OCI-LY7 (cell line): ENCODE measurements at regions not wholly inside any gene's neighbourhood (a gene's known extent, or its start where the extent isn't known, plus 50 kb on each side); places are given as distances from the start of the nearest gene placed in this dataset.

Experiments used
- BruUV-seq: library from RNA; stranded (reverse); fragments of 400-500 nt; replicated peaks from 2 replicates; lab custom pipeline; 2021; lab: Mats Ljungman, UMichigan
- CTCF ChIA-PET: fragments of 300-600 bp; sonication (Branson Sonifier 250); formaldehyde crosslinking; loops from one replicate; lab custom pipeline; 2022; ENCODE audit warnings: antibody characterized with exemption; ENCODE audit not compliant: unreplicated experiment; lab: Charles Lee
- POLR2A ChIA-PET: fragments of 300-600 bp; sonication (Branson Sonifier 250); formaldehyde crosslinking; loops from one replicate; lab custom pipeline; 2022; ENCODE audit warnings: antibody characterized with exemption; lab: Charles Lee
- DNase-seq: peaks from one replicate; pipeline ENCODE4 v3.0.0-alpha.2; 2015; ENCODE audit warnings: low spot score
- H2AFZ ChIP-seq: fragments of 200-600 bp; sonication (generic), shearing (Covaris generic); 2 replicates; pipeline ENCODE4 v1.6.1; 2014; ENCODE audit warnings: mild to moderate bottlenecking, antibody characterized with exemption, low read length, moderate library complexity
- H3K27ac ChIP-seq: fragments of 200-600 bp; sonication (generic); 2 replicates; pipeline ENCODE4 v1.5.1; 2014; ENCODE audit warnings: mixed run types, low read depth, mild to moderate bottlenecking, moderate library complexity, low read length, inconsistent platforms; ENCODE audit not compliant: poor library complexity, severe bottlenecking
- H3K36me3 ChIP-seq: fragments of 200-600 bp; sonication (generic); 2 replicates; pipeline ENCODE4 v1.6.1; 2014; ENCODE audit warnings: mild to moderate bottlenecking, antibody characterized with exemption, low read length, moderate library complexity, mixed read lengths; ENCODE audit not compliant: insufficient read depth
- H3K4me1 ChIP-seq: fragments of 200-600 bp; sonication (generic); 2 replicates; pipeline ENCODE4 v1.5.1; 2014; ENCODE audit warnings: mild to moderate bottlenecking, low read length; ENCODE audit not compliant: insufficient read depth, poor library complexity, severe bottlenecking
- H3K4me2 ChIP-seq: fragments of 200-600 bp; sonication (generic); 2 replicates; pipeline ENCODE4 v1.6.1; 2014; ENCODE audit warnings: mild to moderate bottlenecking, low read length
- H3K4me3 ChIP-seq: fragments of 200-600 bp; sonication (generic); 2 replicates; pipeline ENCODE4 v1.5.1; 2014; ENCODE audit warnings: mild to moderate bottlenecking, low read depth, low read length; ENCODE audit not compliant: poor library complexity, severe bottlenecking
- H3K79me2 ChIP-seq: fragments of 200-600 bp; sonication (generic); 2 replicates; pipeline ENCODE4 v1.6.1; 2016; ENCODE audit warnings: low read depth, mild to moderate bottlenecking, low read length, moderate library complexity, mixed read lengths; ENCODE audit not compliant: insufficient read depth
- H3K9me2 ChIP-seq: fragments of 200-600 bp; sonication (generic); 2 replicates; pipeline ENCODE4 v1.6.1; 2016; ENCODE audit warnings: mild to moderate bottlenecking, low read length, mixed read lengths; ENCODE audit not compliant: insufficient read depth
- H3K9me3 ChIP-seq: fragments of 200-600 bp; sonication (generic); 2 replicates; pipeline ENCODE4 v1.6.1; 2014; ENCODE audit warnings: mild to moderate bottlenecking, mixed run types, low read length, mixed read lengths
- H4K20me1 ChIP-seq: fragments of 200-600 bp; sonication (generic); 2 replicates; pipeline ENCODE4 v1.6.1; 2014; ENCODE audit warnings: mild to moderate bottlenecking, antibody characterized with exemption, low read length, moderate library complexity, mixed read lengths; ENCODE audit not compliant: insufficient read depth
- EZH2phosphoT487 ChIP-seq: fragments of 200-600 bp; sonication (generic); IDR thresholded peaks from 2 replicates; pipeline ENCODE4 v1.6.1; 2018; ENCODE audit warnings: low read depth, borderline replicate concordance, mild to moderate bottlenecking, mixed run types, antibody characterized with exemption, low read length, moderate library complexity, mixed read lengths
- intact Hi-C: fragments of 100-400 bp; cut with micrococcal nuclease; formaldehyde crosslinking; loops from one replicate; pipeline ENCODE4 v1.10.0; 2022; ENCODE audit not compliant: unreplicated experiment
- TF ChIP-seq, protein P1 (sequence below): fragments of 200-600 bp; sonication (generic); conservative IDR thresholded peaks from 2 replicates; pipeline ENCODE4 v1.5.1; 2014; ENCODE audit warnings: mild to moderate bottlenecking, antibody characterized with exemption, low read length, moderate library complexity, mixed read lengths

DNA sequence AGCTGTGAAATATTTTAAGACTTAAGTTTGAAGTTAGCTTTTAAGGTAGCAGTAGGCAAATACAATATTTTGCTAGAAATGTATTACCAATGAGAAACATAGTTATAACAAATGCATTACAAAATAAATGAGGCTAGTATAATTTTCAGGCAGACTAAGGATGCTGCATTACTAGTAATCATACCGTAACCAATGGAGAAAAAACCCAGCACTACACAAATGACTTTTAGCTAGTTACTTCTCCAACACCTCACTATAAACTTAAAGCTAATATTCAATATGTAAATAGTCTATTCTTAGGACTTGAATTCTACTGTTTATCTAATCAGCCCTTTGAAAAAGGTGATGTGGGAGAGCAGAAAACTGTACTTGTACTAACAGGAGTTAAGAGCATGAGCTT lies 285.3 kb upstream of the KLF14 start:
- POLR2A ChIA-PET = interaction anchor here (0.6 kb wide), 1 partner anchor 16 kb away, joined by 3 read pairs; no protein-coding TSS in a partner anchor
- Histone ChIP-seq H3K9me2 (no peaks in the 10 kb centered on the region), H3K79me2 (0 out of 2 replicates have a peak, but pooled peaks cover 3% of the 10 kb centered on the region), H3K4me3 (no peak overlapping the region), H3K4me2 (no peak overlapping the region), H3K4me1 (peaks cover 15% of the 10 kb centered on the region), H2AFZ (no peak overlapping the region), H3K36me3 (peaks cover 16% of the 10 kb centered on the region), H3K9me3 (no peaks in the 10 kb centered on the region), H3K27ac (no peak overlapping the region), H4K20me1 (peaks cover 5% of the 10 kb centered on the region; the same call in 1 of the 2 replicates)
- intact Hi-C loops = no loop called here
- TF ChIP-seq, protein P1, sequence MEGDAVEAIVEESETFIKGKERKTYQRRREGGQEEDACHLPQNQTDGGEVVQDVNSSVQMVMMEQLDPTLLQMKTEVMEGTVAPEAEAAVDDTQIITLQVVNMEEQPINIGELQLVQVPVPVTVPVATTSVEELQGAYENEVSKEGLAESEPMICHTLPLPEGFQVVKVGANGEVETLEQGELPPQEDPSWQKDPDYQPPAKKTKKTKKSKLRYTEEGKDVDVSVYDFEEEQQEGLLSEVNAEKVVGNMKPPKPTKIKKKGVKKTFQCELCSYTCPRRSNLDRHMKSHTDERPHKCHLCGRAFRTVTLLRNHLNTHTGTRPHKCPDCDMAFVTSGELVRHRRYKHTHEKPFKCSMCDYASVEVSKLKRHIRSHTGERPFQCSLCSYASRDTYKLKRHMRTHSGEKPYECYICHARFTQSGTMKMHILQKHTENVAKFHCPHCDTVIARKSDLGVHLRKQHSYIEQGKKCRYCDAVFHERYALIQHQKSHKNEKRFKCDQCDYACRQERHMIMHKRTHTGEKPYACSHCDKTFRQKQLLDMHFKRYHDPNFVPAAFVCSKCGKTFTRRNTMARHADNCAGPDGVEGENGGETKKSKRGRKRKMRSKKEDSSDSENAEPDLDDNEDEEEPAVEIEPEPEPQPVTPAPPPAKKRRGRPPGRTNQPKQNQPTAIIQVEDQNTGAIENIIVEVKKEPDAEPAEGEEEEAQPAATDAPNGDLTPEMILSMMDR = no peak
- CTCF ChIA-PET = no interaction called here
- no peak for DNase-seq
- no TSS peak for BruUV-seq

DNA sequence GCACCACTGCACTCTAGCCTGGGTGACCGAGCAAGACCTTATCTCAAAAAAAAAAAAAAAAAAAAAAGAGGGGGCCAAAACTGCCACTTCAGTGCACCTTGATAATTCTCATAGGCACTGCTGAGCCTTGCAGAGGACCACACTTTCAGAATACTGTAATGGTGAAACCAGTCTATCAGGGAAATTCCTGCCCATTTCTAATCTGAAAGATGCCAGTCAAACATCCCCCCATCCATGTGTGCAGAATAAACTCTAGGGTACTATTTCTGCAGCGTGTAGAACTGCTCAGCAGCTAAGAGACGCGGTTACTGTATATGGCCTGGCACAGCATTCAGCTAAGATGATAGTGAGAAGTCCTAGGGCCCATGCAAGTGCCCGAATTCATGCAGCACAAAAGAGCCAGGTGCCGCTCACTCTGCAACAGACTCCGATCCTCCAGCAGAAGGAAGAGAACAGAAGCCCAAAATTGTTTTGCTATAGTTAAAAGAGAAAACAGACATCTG lies 286.8 kb upstream of the KLF14 start:
- no TSS peak for BruUV-seq
- no peak overlapping the region for H2AFZ ChIP-seq
- H3K4me2 ChIP-seq = no peak overlapping the region; the same call in 1 of the 2 replicates
- H3K36me3 ChIP-seq = peaks cover 20% of the 10 kb centered on the region
- no peaks in the 10 kb centered on the region for H3K9me3 ChIP-seq
- no peak overlapping the region for H3K4me3 ChIP-seq
- CTCF ChIA-PET = no interaction called here
- peaks cover 5% of the 10 kb centered on the region; the same call in 1 of the 2 replicates for H4K20me1 ChIP-seq
- TF ChIP-seq EZH2phosphoT487 = no peak
- TF ChIP-seq, protein P1 = no peak
- intact Hi-C loops = no loop called here
- H3K27ac ChIP-seq = no peak overlapping the region
- H3K79me2 ChIP-seq = 0 out of 2 replicates have a peak, but pooled peaks cover 3% of the 10 kb centered on the region
- POLR2A ChIA-PET = interaction anchor here (1.2 kb wide), 1 partner anchor 17 kb away, joined by 3 read pairs; no protein-coding TSS in a partner anchor
- peaks cover 15% of the 10 kb centered on the region for H3K4me1 ChIP-seq
- DNase-seq = no peak
- no peaks in the 10 kb centered on the region for H3K9me2 ChIP-seq

DNA sequence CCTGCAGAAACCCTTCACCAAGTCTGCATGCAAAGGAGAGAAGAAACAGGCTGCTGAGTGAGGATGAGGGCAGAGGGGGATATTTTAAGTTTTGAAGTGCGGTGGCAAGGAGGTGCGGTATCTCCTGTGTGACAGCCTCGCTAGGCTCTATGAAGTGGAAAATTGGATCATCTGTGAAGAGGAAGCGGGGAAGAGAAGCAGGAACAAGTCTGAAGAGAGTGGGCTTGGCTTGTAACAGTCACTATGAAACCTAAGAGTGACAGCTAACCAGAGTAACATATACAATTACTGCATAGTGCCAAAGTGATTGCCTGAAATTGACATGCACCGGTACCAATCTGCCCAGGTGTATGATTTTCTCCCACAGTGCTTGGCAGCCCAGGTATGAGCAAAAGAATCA lies 287.5 kb upstream of the KLF14 start:
- H3K4me3 ChIP-seq = no peak overlapping the region
- no TSS peak for BruUV-seq

More for the DNA sequence above, 287.5 kb upstream of the KLF14 start:
- no peak for TF ChIP-seq EZH2phosphoT487
- TF ChIP-seq, protein P1 = no peak
- peaks cover 5% of the 10 kb centered on the region; the same call in 1 of the 2 replicates for H4K20me1 ChIP-seq
- H2AFZ ChIP-seq = no peak overlapping the region
- peaks cover 20% of the 10 kb centered on the region for H3K36me3 ChIP-seq
- no peak overlapping the region for H3K27ac ChIP-seq
- CTCF ChIA-PET = no interaction called here
- POLR2A ChIA-PET = no interaction called here
- no peak for DNase-seq
- H3K4me2 ChIP-seq = no peak overlapping the region; the same call in 1 of the 2 replicates
- peaks cover 10% of the 10 kb centered on the region; the same call in 1 of the 2 replicates for H3K79me2 ChIP-seq
- H3K9me2 ChIP-seq = no peaks in the 10 kb centered on the region
- intact Hi-C loops = no loop called here
- H3K9me3 ChIP-seq = no peaks in the 10 kb centered on the region
- peaks cover 15% of the 10 kb centered on the region for H3K4me1 ChIP-seq
